GM19438 (cell line): ENCODE measurements at regions not wholly inside any gene's neighbourhood (a gene's known extent, or its start where the extent isn't known, plus 50 kb on each side); places are given as distances from the start of the nearest gene placed in this dataset.

ENCODE experiments used
- ATAC-seq: cut with Tn5 transposase; IDR thresholded peaks from one replicate; pipeline ENCODE4 v1.9.1; 2021; ENCODE audit warnings: low read depth; ENCODE audit not compliant: unreplicated experiment

GRCh38 chr14:99118946-99119345, 153.1 kb downstream of the BCL11B start:
- no peak for ATAC-seq
